COLO829 (cell line): ENCODE measurements at regions not wholly inside any gene's neighbourhood (a gene's known extent, or its start where the extent isn't known, plus 50 kb on each side); places are given as distances from the start of the nearest gene placed in this dataset.
"Not testable (repeated sequence)": the region's sequence is repeated elsewhere in the genome, so short reads cannot be mapped to it uniquely, and the experiment has no call there.

ENCODE experiments used
- DNase-seq: peaks from one replicate; pipeline ENCODE4 v3.0.0; 2012; ENCODE audit warnings: low spot score

GRCh38 chr15:31673263-31673662, 346.6 kb downstream of the KLF13 start:
- DNase-seq = not testable (repeated sequence)

GRCh38 chr15:31681529-31682259, 348.6 kb upstream of the CHRNA7 start:
- DNase-seq = not testable (repeated sequence)

- DNase-seq = not testable (repeated sequence)
Observed at GRCh38 chr15:31687088-31687487, 343.2 kb upstream of the CHRNA7 start.

GRCh38 chr15:31696509-31696908, 333.8 kb upstream of the CHRNA7 start:
- not testable (repeated sequence) for DNase-seq

- not testable (repeated sequence) for DNase-seq
Observed at GRCh38 chr15:31705076-31705678, 325.1 kb upstream of the CHRNA7 start.

- DNase-seq = not testable (repeated sequence)
Observed at GRCh38 chr15:31707944-31708702, 322.2 kb upstream of the CHRNA7 start.

GRCh38 chr15:31708703-31709327, 321.5 kb upstream of the CHRNA7 start:
- DNase-seq = not testable (repeated sequence)

- DNase-seq = not testable (repeated sequence)
Observed at GRCh38 chr15:31709479-31709878, 320.8 kb upstream of the CHRNA7 start.

- DNase-seq = not testable (repeated sequence)
Observed at GRCh38 chr15:31710806-31711205, 319.5 kb upstream of the CHRNA7 start.

GRCh38 chr15:31715208-31715607, 315.1 kb upstream of the CHRNA7 start:
- DNase-seq = not testable (repeated sequence)

- DNase-seq = not testable (repeated sequence)
Observed at GRCh38 chr15:31718625-31719024, 311.7 kb upstream of the CHRNA7 start.

GRCh38 chr15:31719396-31720022, 310.8 kb upstream of the CHRNA7 start:
- DNase-seq = not testable (repeated sequence)

- DNase-seq = not testable (repeated sequence)
Observed at GRCh38 chr15:31723019-31723418, 307.3 kb upstream of the CHRNA7 start.

- not testable (repeated sequence) for DNase-seq
Observed at GRCh38 chr15:31724903-31725302, 305.4 kb upstream of the CHRNA7 start.

GRCh38 chr15:31725619-31726018, 304.7 kb upstream of the CHRNA7 start:
- not testable (repeated sequence) for DNase-seq

- DNase-seq = no peak
Observed at GRCh38 chr15:31727612-31728011, 302.7 kb upstream of the CHRNA7 start.

GRCh38 chr15:31732726-31733125, 297.6 kb upstream of the CHRNA7 start:
- no peak for DNase-seq

GRCh38 chr15:31733424-31733823, 296.9 kb upstream of the CHRNA7 start:
- no peak for DNase-seq

GRCh38 chr15:31740203-31740602, 290.1 kb upstream of the CHRNA7 start:
- no peak for DNase-seq

GRCh38 chr15:31745841-31746240, 284.5 kb upstream of the CHRNA7 start:
- DNase-seq = no peak

GRCh38 chr15:31752065-31752762, 278.1 kb upstream of the CHRNA7 start:
- DNase-seq = no peak
